ENCODE measurements at regions not wholly inside any gene's neighbourhood (a gene's known extent, or its start where the extent isn't known, plus 50 kb on each side); places are given as distances from the start of the nearest gene placed in this dataset.
A peak's percentile ranks its signal among the peaks of the same experiment; 100 is the strongest.

- TF ChIP-seq, protein P1, sequence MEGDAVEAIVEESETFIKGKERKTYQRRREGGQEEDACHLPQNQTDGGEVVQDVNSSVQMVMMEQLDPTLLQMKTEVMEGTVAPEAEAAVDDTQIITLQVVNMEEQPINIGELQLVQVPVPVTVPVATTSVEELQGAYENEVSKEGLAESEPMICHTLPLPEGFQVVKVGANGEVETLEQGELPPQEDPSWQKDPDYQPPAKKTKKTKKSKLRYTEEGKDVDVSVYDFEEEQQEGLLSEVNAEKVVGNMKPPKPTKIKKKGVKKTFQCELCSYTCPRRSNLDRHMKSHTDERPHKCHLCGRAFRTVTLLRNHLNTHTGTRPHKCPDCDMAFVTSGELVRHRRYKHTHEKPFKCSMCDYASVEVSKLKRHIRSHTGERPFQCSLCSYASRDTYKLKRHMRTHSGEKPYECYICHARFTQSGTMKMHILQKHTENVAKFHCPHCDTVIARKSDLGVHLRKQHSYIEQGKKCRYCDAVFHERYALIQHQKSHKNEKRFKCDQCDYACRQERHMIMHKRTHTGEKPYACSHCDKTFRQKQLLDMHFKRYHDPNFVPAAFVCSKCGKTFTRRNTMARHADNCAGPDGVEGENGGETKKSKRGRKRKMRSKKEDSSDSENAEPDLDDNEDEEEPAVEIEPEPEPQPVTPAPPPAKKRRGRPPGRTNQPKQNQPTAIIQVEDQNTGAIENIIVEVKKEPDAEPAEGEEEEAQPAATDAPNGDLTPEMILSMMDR (IDR thresholded peaks at IDR 0.05; ENCODE audit: low read depth, low read length), result no peak
- no peak for DNase-seq (ENCODE audit: low read depth, low spot score)
- no peak overlapping the region for H3K4me3 ChIP-seq (ENCODE audit: low read depth, low read length)
- in situ Hi-C loops (cut with HindIII; ENCODE audit: low sequenced_read_pairs), result no loop called here
These were observed 162.1 kb upstream of the RNF32 start for GRCh38 chr7:156478486-156478885.

- DNase-seq (ENCODE audit: low read depth, low spot score), result peak; percentile 72
- in situ Hi-C loops (cut with HindIII; ENCODE audit: low sequenced_read_pairs), result no loop called here
- H3K4me3 ChIP-seq (ENCODE audit: low read depth, low read length), result no peak overlapping the region
- TF ChIP-seq, protein P1 (IDR thresholded peaks at IDR 0.05; ENCODE audit: low read depth, low read length), result no peak
These were observed 164.9 kb upstream of the RNF32 start for GRCh38 chr7:156475666-156476065.

DNA sequence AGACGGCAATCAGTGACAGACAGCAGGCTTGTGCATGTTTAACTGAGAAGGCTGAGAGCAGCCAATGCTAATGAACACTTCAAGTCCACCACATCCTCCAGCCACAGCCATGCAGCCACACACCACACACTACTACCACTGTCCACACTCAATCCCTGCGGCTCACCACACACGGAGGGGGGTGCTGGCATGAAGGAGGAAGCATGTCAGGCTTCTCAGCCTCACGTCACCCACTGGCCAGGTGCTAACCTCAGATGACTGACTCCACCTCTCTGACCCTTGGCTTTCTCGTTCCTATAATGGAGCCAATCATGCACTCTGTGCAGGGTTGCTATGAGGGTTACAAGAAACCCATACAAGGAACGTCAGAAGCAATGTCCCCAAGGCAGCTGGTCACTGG is 165.4 kb upstream of the RNF32 start:
- DNase-seq (ENCODE audit: low read depth, low spot score), result peak; percentile 22
- in situ Hi-C loops (cut with HindIII; ENCODE audit: low sequenced_read_pairs), result no loop called here
- TF ChIP-seq, protein P1 (IDR thresholded peaks at IDR 0.05; ENCODE audit: low read depth, low read length), result no peak
- H3K4me3 ChIP-seq (ENCODE audit: low read depth, low read length), result no peak overlapping the region

GRCh38 chr7:156474241-156474743 is 166.3 kb upstream of the RNF32 start:
- TF ChIP-seq, protein P1 (IDR thresholded peaks at IDR 0.05; ENCODE audit: low read depth, low read length), result no peak
- in situ Hi-C loops (cut with HindIII; ENCODE audit: low sequenced_read_pairs), result no loop called here
- peak; percentile 82 for DNase-seq (ENCODE audit: low read depth, low spot score)
- H3K4me3 ChIP-seq (ENCODE audit: low read depth, low read length), result no peak overlapping the region

DNA sequence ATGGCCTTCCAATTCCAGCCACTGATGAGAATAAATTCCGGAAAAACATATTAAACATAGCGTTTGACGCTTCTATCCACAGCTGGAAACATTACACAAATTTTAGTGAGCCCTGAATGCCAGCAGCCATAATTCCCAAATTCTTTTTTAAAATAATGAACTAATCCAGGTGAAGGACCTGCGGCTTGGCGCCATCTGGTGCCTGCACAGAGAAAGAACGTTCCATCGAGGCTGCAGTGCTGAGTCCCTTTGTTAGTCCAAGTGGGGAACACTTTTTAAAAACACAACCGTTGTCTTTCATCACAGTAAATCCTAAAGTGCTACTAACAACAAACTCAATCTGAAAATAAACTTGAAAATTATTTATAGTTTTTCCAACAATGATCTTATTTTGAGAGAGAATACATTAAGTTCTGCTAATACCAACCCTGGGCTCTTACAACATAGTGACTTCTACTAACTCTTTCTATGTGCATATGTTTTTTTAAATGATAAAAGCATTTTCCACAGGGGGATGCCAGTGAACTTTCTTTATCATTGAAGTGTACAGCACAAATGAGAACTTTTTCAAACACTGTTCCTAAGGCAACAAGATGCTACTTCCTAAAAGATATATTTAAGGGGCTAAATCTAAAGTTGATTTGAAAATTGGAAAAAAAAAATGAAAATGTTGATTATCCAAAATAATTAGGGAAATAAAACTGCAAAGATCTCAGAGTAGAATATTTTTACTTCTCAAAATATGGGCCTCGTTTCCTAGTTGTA is 166.9 kb upstream of the RNF32 start:
- H3K4me3 ChIP-seq (ENCODE audit: low read depth, low read length), result no peak overlapping the region
- TF ChIP-seq, protein P1 (IDR thresholded peaks at IDR 0.05; ENCODE audit: low read depth, low read length), result peak; percentile 80
- peak; percentile 51 for DNase-seq (ENCODE audit: low read depth, low spot score)
- in situ Hi-C loops (cut with HindIII; ENCODE audit: low sequenced_read_pairs), result no loop called here

GRCh38 chr7:156472267-156472666 is 168.3 kb upstream of the RNF32 start:
- TF ChIP-seq, protein P1 (IDR thresholded peaks at IDR 0.05; ENCODE audit: low read depth, low read length), result no peak
- no peak for DNase-seq (ENCODE audit: low read depth, low spot score)
- no peak overlapping the region for H3K4me3 ChIP-seq (ENCODE audit: low read depth, low read length)
- in situ Hi-C loops (cut with HindIII; ENCODE audit: low sequenced_read_pairs), result no loop called here
